Putamen (tissue), 1 donor: ENCODE measurements at regions not wholly inside any gene's neighbourhood (a gene's known extent, or its start where the extent isn't known, plus 50 kb on each side); places are given as distances from the start of the nearest gene placed in this dataset.
"Not testable (repeated sequence)": the region's sequence is repeated elsewhere in the genome, so short reads cannot be mapped to it uniquely, and the experiment has no call there.

ENCODE experiments used
- DNase-seq: peaks from one replicate; pipeline ENCODE4 v3.0.0-alpha.2; 2016; ENCODE audit warnings: low spot score

- no peak for DNase-seq
Observed at GRCh38 chr18:1045658-1046057, 141.0 kb downstream of the ADCYAP1 start.

- no peak for DNase-seq
Observed at GRCh38 chr18:1047406-1047805, 142.7 kb downstream of the ADCYAP1 start.

- no peak for DNase-seq
Observed at GRCh38 chr18:1048032-1048431, 143.4 kb downstream of the ADCYAP1 start.

GRCh38 chr18:1049173-1049572 is 144.5 kb downstream of the ADCYAP1 start:
- DNase-seq = no peak

GRCh38 chr18:1050012-1050657 is 145.5 kb downstream of the ADCYAP1 start:
- DNase-seq = no peak

GRCh38 chr18:1052301-1052700 is 147.6 kb downstream of the ADCYAP1 start:
- no peak for DNase-seq

GRCh38 chr18:1053331-1054315 is 149.0 kb downstream of the ADCYAP1 start:
- DNase-seq = no peak

- DNase-seq = no peak
Observed at GRCh38 chr18:1056404-1056803, 151.7 kb downstream of the ADCYAP1 start.

GRCh38 chr18:1057367-1057766 is 152.7 kb downstream of the ADCYAP1 start:
- no peak for DNase-seq

GRCh38 chr18:1062588-1062987 is 157.9 kb downstream of the ADCYAP1 start:
- no peak for DNase-seq

GRCh38 chr18:1075322-1075721 is 170.7 kb downstream of the ADCYAP1 start:
- no peak for DNase-seq

GRCh38 chr18:1075876-1076275 is 171.2 kb downstream of the ADCYAP1 start:
- no peak for DNase-seq

GRCh38 chr18:1078301-1078700 is 173.6 kb downstream of the ADCYAP1 start:
- no peak for DNase-seq

GRCh38 chr18:1083675-1084074 is 179.0 kb downstream of the ADCYAP1 start:
- not testable (repeated sequence) for DNase-seq

GRCh38 chr18:1090758-1091157 is 186.1 kb downstream of the ADCYAP1 start:
- DNase-seq = no peak

- DNase-seq = no peak
Observed at GRCh38 chr18:1092228-1092627, 187.6 kb downstream of the ADCYAP1 start.

GRCh38 chr18:1094409-1094808 is 189.7 kb downstream of the ADCYAP1 start:
- DNase-seq = no peak

- DNase-seq = not testable (repeated sequence)
Observed at GRCh38 chr18:1097991-1098735, 193.5 kb downstream of the ADCYAP1 start.

- DNase-seq = no peak
Observed at GRCh38 chr18:1102848-1103247, 198.2 kb downstream of the ADCYAP1 start.

- DNase-seq = no peak
Observed at GRCh38 chr18:1103537-1103936, 198.9 kb downstream of the ADCYAP1 start.

- no peak for DNase-seq
Observed at GRCh38 chr18:1104181-1104881, 199.7 kb downstream of the ADCYAP1 start.

- DNase-seq = no peak
Observed at GRCh38 chr18:1124495-1124894, 219.8 kb downstream of the ADCYAP1 start.
